IPS DF 6.9 (cell line): ENCODE measurements at regions not wholly inside any gene's neighbourhood (a gene's known extent, or its start where the extent isn't known, plus 50 kb on each side); places are given as distances from the start of the nearest gene placed in this dataset.

Source experiments
- DNase-seq: peaks from one replicate; pipeline ENCODE4 v3.0.0-alpha.2; 2013; ENCODE audit warnings: low read depth, low spot score
- H3K27ac ChIP-seq: one replicate; pipeline ENCODE4 v1.5.1; 2013; ENCODE audit warnings: low read length, control low read depth
- H3K27me3 ChIP-seq: 2 replicates; pipeline ENCODE4 v1.6.1; 2013; ENCODE audit warnings: mild to moderate bottlenecking, low read length; ENCODE audit not compliant: control insufficient read depth, insufficient read depth
- H3K36me3 ChIP-seq: 2 replicates; pipeline ENCODE4 v1.6.1; 2013; ENCODE audit warnings: low read length; ENCODE audit not compliant: control insufficient read depth, insufficient read depth
- H3K4me1 ChIP-seq: 2 replicates; pipeline ENCODE4 v1.6.1; 2013; ENCODE audit warnings: low read length; ENCODE audit not compliant: control insufficient read depth, insufficient read depth
- H3K4me3 ChIP-seq: 2 replicates; pipeline ENCODE4 v1.5.1; 2013; ENCODE audit warnings: mild to moderate bottlenecking, low read length
- H3K9me3 ChIP-seq: 2 replicates; pipeline ENCODE4 v1.6.1; 2013; ENCODE audit warnings: low read length, inconsistent platforms; ENCODE audit not compliant: control insufficient read depth, insufficient read depth
- WGBS: extraction: QIAGEN DNeasy Blood & Tissue Kit; methylation state at CpG from one replicate; pipeline ENCODE4 v1.1.7; 2013; ENCODE audit warnings: mixed read lengths, missing lambda C conversion rate; ENCODE audit not compliant: insufficient read length, insufficient coverage; 5-methylcytosine and 5-hydroxymethylcytosine counted together

GRCh38 chr7:84474436-84474835, 279.8 kb upstream of the SEMA3A start:
- Histone ChIP-seq H3K27ac (no peak overlapping the region), H3K36me3 (no peaks in the 10 kb centered on the region)
- no CpG with 5 or more reads among the region's 1 CpG for WGBS

DNA sequence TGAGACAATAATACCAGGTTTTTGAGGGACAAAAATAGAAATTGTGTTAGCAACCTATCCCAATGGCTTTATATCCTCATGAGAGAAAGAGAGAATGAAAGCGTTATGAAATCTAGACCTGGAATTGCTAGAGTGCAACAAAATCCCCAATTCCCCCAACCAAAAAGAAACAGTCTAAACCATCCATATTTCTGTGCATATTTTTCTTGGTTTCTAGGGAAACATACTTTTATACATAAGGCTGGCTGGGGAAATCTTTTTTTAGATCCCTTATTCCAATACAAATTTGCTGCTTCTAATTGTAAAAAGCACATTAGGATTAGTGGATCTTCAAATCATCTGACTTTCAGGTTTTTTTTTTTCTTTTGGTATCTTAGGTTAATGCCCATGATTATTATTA, 277.0 kb upstream of the SEMA3A start:
- no peaks in the 10 kb centered on the region; the same call in 1 of the 2 replicates for H3K4me1 ChIP-seq
- no peaks in the 10 kb centered on the region for H3K36me3 ChIP-seq
- H3K9me3 ChIP-seq, result no peaks in the 10 kb centered on the region
- H3K27ac ChIP-seq, result no peak overlapping the region
- no peak for DNase-seq
- no peaks in the 10 kb centered on the region for H3K27me3 ChIP-seq
- H3K4me3 ChIP-seq, result no peak overlapping the region
- WGBS, result no CpG with 5 or more reads among the region's 1 CpG

More at GRCh38 chr7:84474436-84474835, 279.8 kb upstream of the SEMA3A start:
- no peak overlapping the region for H3K4me3 ChIP-seq
- H3K9me3 ChIP-seq, result no peaks in the 10 kb centered on the region
- H3K4me1 ChIP-seq, result no peaks in the 10 kb centered on the region; the same call in none of the 2 replicates
- H3K27me3 ChIP-seq, result no peaks in the 10 kb centered on the region
- DNase-seq, result no peak

- DNase-seq, result no peak
- Histone ChIP-seq H3K36me3 (no peaks in the 10 kb centered on the region), H3K27me3 (no peaks in the 10 kb centered on the region), H3K4me1 (no peaks in the 10 kb centered on the region), H3K27ac (no peak overlapping the region), H3K4me3 (no peak overlapping the region), H3K9me3 (no peaks in the 10 kb centered on the region)
- no CpG with 5 or more reads among the region's 3 CpGs for WGBS
Observed at GRCh38 chr7:84469034-84469433, 274.4 kb upstream of the SEMA3A start.

- H3K36me3 ChIP-seq, result no peaks in the 10 kb centered on the region
- DNase-seq, result no peak
- no peaks in the 10 kb centered on the region for H3K4me1 ChIP-seq
- H3K27ac ChIP-seq, result no peak overlapping the region
- H3K9me3 ChIP-seq, result no peaks in the 10 kb centered on the region
- no peak overlapping the region for H3K4me3 ChIP-seq
- H3K27me3 ChIP-seq, result no peaks in the 10 kb centered on the region
Observed at GRCh38 chr7:84462259-84462658, 267.7 kb upstream of the SEMA3A start.

GRCh38 chr7:84461093-84461492, 266.5 kb upstream of the SEMA3A start:
- DNase-seq, result no peak
- no peaks in the 10 kb centered on the region for H3K27me3 ChIP-seq
- H3K36me3 ChIP-seq, result no peaks in the 10 kb centered on the region
- H3K9me3 ChIP-seq, result no peaks in the 10 kb centered on the region
- WGBS, result no CpG with 5 or more reads among the region's 2 CpGs
- H3K4me3 ChIP-seq, result no peak overlapping the region
- no peak overlapping the region for H3K27ac ChIP-seq
- H3K4me1 ChIP-seq, result no peaks in the 10 kb centered on the region

GRCh38 chr7:84455788-84456187, 261.2 kb upstream of the SEMA3A start:
- no peak for DNase-seq
- no peaks in the 10 kb centered on the region for H3K4me1 ChIP-seq
- no peaks in the 10 kb centered on the region for H3K36me3 ChIP-seq
- no CpG with 5 or more reads among the region's 1 CpG for WGBS
- no peaks in the 10 kb centered on the region for H3K9me3 ChIP-seq
- no peak overlapping the region for H3K27ac ChIP-seq
- H3K4me3 ChIP-seq, result no peak overlapping the region
- H3K27me3 ChIP-seq, result no peaks in the 10 kb centered on the region

DNA sequence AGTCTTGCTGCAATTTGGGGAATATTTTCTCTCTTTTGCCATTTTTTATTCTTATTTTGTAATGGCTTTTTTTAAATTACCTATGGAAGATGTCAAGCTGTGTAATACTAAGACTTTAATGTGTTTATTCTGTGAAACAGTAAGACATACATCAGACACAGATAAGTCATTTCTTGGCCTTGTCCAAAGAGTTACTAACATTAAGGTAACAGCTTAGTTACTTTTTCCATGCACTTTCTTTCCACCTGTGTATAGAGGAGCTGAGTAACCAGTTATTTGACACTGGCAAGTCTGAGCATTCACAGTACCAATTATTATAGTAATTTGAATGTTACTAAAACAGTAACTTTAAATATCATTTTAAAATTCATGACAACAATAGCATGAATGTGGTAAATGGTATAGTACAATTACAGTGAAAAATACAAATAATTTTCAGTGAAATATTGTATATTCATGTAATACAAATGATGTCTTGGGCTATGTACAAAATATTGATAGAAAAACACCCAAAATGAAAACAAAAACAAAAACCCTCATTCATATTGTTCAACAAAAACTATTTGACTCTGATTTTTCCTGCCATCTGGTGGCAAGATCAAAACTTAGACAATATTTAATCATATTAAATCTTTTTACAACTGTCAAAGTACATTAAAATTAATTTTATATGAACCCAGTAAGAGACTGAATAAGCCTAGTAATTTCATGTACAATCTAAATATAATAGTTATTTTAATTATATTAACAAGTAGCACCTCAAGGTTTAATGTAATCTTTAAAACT, 259.8 kb upstream of the SEMA3A start:
- H3K9me3 ChIP-seq, result no peaks in the 10 kb centered on the region
- H3K27me3 ChIP-seq, result no peaks in the 10 kb centered on the region
- H3K4me1 ChIP-seq, result no peaks in the 10 kb centered on the region
- H3K4me3 ChIP-seq, result no peak overlapping the region
- H3K27ac ChIP-seq, result no peak overlapping the region
- no peak for DNase-seq
- no peaks in the 10 kb centered on the region for H3K36me3 ChIP-seq

DNA sequence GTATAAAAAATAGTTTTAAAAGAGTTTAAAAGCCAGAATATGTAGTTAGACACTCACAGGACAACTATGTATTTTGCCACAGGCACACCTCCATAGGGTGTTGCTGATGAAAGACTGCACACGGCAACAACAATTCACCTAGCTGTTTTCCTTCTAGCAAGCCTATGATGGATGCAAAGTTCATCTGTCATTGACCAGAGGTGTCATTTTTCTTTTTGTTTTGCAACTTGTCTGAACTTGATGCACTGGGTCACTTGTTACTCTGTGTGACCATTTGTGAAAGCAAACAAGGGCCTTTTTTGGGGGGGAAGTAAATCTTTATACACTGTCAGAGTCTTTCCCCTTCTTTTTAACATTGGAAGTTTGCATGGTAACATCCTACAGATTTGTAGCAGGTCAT, 258.0 kb upstream of the SEMA3A start:
- no peaks in the 10 kb centered on the region for H3K9me3 ChIP-seq
- H3K36me3 ChIP-seq, result no peaks in the 10 kb centered on the region
- H3K27me3 ChIP-seq, result no peaks in the 10 kb centered on the region
- DNase-seq, result no peak
- H3K4me1 ChIP-seq, result no peaks in the 10 kb centered on the region
- no CpG with 5 or more reads among the region's 1 CpG for WGBS
- no peak overlapping the region for H3K4me3 ChIP-seq
- H3K27ac ChIP-seq, result no peak overlapping the region

DNA sequence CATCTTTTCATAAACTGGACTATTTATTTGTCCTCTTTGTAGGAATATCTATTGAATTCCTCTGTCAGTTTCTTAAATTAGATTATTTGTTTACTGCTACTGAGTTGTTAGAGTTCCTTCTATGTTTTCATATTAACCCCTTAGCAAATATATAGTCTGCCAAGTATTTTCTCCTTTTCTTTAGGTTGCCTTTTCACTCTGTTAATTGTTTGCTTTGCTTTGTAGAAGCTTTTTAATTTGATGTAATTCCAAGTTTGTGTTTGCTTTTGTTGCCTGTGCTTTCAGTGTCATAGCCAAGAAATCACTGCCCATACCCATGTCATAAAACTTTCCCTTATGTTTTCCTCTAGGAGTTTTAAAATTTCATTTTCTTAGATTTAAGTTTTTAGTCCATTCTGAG, 256.2 kb upstream of the SEMA3A start:
- no peak overlapping the region for H3K27ac ChIP-seq
- H3K36me3 ChIP-seq, result no peaks in the 10 kb centered on the region
- H3K27me3 ChIP-seq, result no peaks in the 10 kb centered on the region
- no peak overlapping the region for H3K4me3 ChIP-seq
- no peaks in the 10 kb centered on the region for H3K4me1 ChIP-seq
- no peak for DNase-seq
- no peaks in the 10 kb centered on the region for H3K9me3 ChIP-seq

GRCh38 chr7:84447636-84448293, 253.2 kb upstream of the SEMA3A start:
- no CpG with 5 or more reads among the region's 17 CpGs for WGBS
- H3K36me3 ChIP-seq, result no peaks in the 10 kb centered on the region
- no peak for DNase-seq
- no peaks in the 10 kb centered on the region for H3K9me3 ChIP-seq
- H3K27me3 ChIP-seq, result no peaks in the 10 kb centered on the region
- no peak overlapping the region for H3K27ac ChIP-seq
- no peaks in the 10 kb centered on the region for H3K4me1 ChIP-seq
- H3K4me3 ChIP-seq, result no peak overlapping the region

GRCh38 chr7:84446991-84447480, 252.4 kb upstream of the SEMA3A start:
- no peak overlapping the region for H3K4me3 ChIP-seq
- no peaks in the 10 kb centered on the region for H3K9me3 ChIP-seq
- no peaks in the 10 kb centered on the region for H3K36me3 ChIP-seq
- H3K4me1 ChIP-seq, result no peaks in the 10 kb centered on the region
- no peak for DNase-seq
- no peaks in the 10 kb centered on the region for H3K27me3 ChIP-seq
- H3K27ac ChIP-seq, result no peak overlapping the region
- WGBS, result no CpG with 5 or more reads among the region's 14 CpGs
